Large intestine (tissue), 3 donors: ENCODE measurements at regions not wholly inside any gene's neighbourhood (a gene's known extent, or its start where the extent isn't known, plus 50 kb on each side); places are given as distances from the start of the nearest gene placed in this dataset.
"Not testable (repeated sequence)": the region's sequence is repeated elsewhere in the genome, so short reads cannot be mapped to it uniquely, and the experiment has no call there.

Experiments used
- DNase-seq, 2 donors: peaks; one replicate each; pipeline versions ENCODE4 v3.0.0 to v3.0.0-alpha.2; 2013
- H3K27ac ChIP-seq: one replicate; pipeline ENCODE4 v1.5.1; 2013; ENCODE audit warnings: low read length
- H3K27me3 ChIP-seq: 2 replicates; pipeline ENCODE4 v1.6.1; 2013; ENCODE audit warnings: low read length; ENCODE audit not compliant: control insufficient read depth, insufficient read depth
- H3K36me3 ChIP-seq: 2 replicates; pipeline ENCODE4 v1.6.1; 2013; ENCODE audit warnings: low read length; ENCODE audit not compliant: control insufficient read depth, insufficient read depth
- H3K4me1 ChIP-seq: one replicate; pipeline ENCODE4 v1.6.1; 2013; ENCODE audit warnings: low read length; ENCODE audit not compliant: control insufficient read depth, insufficient read depth
- H3K4me3 ChIP-seq: one replicate; pipeline ENCODE4 v1.5.1; 2013; ENCODE audit warnings: low read length
- H3K9me3 ChIP-seq: one replicate; pipeline ENCODE4 v1.6.1; 2013; ENCODE audit warnings: mild to moderate bottlenecking, low read depth, low read length, moderate library complexity; ENCODE audit not compliant: control insufficient read depth
- WGBS: methylation state at CpG from one replicate; pipeline ENCODE4 v1.1.5; 2013; ENCODE audit warnings: low lambda C conversion rate; ENCODE audit not compliant: insufficient coverage; 5-methylcytosine and 5-hydroxymethylcytosine counted together

- no CpG with 5 or more reads among the region's 1 CpG for WGBS
- no peak overlapping the region for H3K4me3 ChIP-seq
- DNase-seq, result no peak
- no peaks in the 10 kb centered on the region for H3K27me3 ChIP-seq
- H3K4me1 ChIP-seq, result no peaks in the 10 kb centered on the region
- no peaks in the 10 kb centered on the region for H3K9me3 ChIP-seq
- no peaks in the 10 kb centered on the region for H3K36me3 ChIP-seq
- H3K27ac ChIP-seq, result no peak overlapping the region
Measured at GRCh38 chr3:176611703-176612102, 585.6 kb downstream of the TBL1XR1 start.

- Histone ChIP-seq H3K9me3 (no peaks in the 10 kb centered on the region), H3K27ac (no peak overlapping the region), H3K4me3 (no peak overlapping the region), H3K27me3 (no peaks in the 10 kb centered on the region), H3K36me3 (no peaks in the 10 kb centered on the region), H3K4me1 (no peaks in the 10 kb centered on the region)
- WGBS, result 95% methylated on average over 4 of the region's 5 CpGs
- DNase-seq, result no peak
Measured at GRCh38 chr3:176609361-176609760, 587.9 kb downstream of the TBL1XR1 start.

GRCh38 chr3:176605553-176605952 lies 591.7 kb downstream of the TBL1XR1 start:
- not testable (repeated sequence) for H3K9me3 ChIP-seq, H3K27me3 ChIP-seq, H3K36me3 ChIP-seq, H3K27ac ChIP-seq, H3K4me3 ChIP-seq, DNase-seq, H3K4me1 ChIP-seq
- no CpG with 5 or more reads among the region's 2 CpGs for WGBS

- Histone ChIP-seq H3K27me3 (no peaks in the 10 kb centered on the region), H3K27ac (no peak overlapping the region), H3K4me3 (no peak overlapping the region), H3K9me3 (no peaks in the 10 kb centered on the region), H3K36me3 (no peaks in the 10 kb centered on the region), H3K4me1 (no peaks in the 10 kb centered on the region)
- no peak for DNase-seq
Measured at GRCh38 chr3:176595307-176595706, 602.0 kb downstream of the TBL1XR1 start.

GRCh38 chr3:176590722-176591121 lies 606.6 kb downstream of the TBL1XR1 start:
- no peaks in the 10 kb centered on the region for H3K36me3 ChIP-seq
- H3K9me3 ChIP-seq, result no peaks in the 10 kb centered on the region
- no CpG with 5 or more reads among the region's 1 CpG for WGBS
- no peaks in the 10 kb centered on the region for H3K4me1 ChIP-seq
- no peak overlapping the region for H3K27ac ChIP-seq
- DNase-seq, result no peak
- no peak overlapping the region for H3K4me3 ChIP-seq
- no peaks in the 10 kb centered on the region for H3K27me3 ChIP-seq

- H3K4me3 ChIP-seq, result no peak overlapping the region
- no CpG with 5 or more reads among the region's 2 CpGs for WGBS
Measured at GRCh38 chr3:176587089-176587488, 610.2 kb downstream of the TBL1XR1 start.

GRCh38 chr3:176584413-176585176 lies 612.7 kb downstream of the TBL1XR1 start:
- H3K27ac ChIP-seq, result no peak overlapping the region
- no peaks in the 10 kb centered on the region for H3K27me3 ChIP-seq
- H3K36me3 ChIP-seq, result no peaks in the 10 kb centered on the region
- no peak overlapping the region for H3K4me3 ChIP-seq
- no peaks in the 10 kb centered on the region for H3K4me1 ChIP-seq
- no peak for DNase-seq
- no peaks in the 10 kb centered on the region for H3K9me3 ChIP-seq

More at GRCh38 chr3:176587089-176587488, 610.2 kb downstream of the TBL1XR1 start:
- DNase-seq, result no peak
- no peaks in the 10 kb centered on the region for H3K36me3 ChIP-seq
- no peaks in the 10 kb centered on the region for H3K4me1 ChIP-seq
- H3K27me3 ChIP-seq, result no peaks in the 10 kb centered on the region
- no peaks in the 10 kb centered on the region for H3K9me3 ChIP-seq
- no peak overlapping the region for H3K27ac ChIP-seq

GRCh38 chr3:176583956-176584355 lies 613.3 kb downstream of the TBL1XR1 start:
- Histone ChIP-seq H3K9me3 (no peaks in the 10 kb centered on the region), H3K36me3 (no peaks in the 10 kb centered on the region), H3K4me3 (no peak overlapping the region), H3K27ac (no peak overlapping the region), H3K4me1 (no peaks in the 10 kb centered on the region), H3K27me3 (no peaks in the 10 kb centered on the region)
- WGBS, result no CpG with 5 or more reads among the region's 1 CpG
- no peak for DNase-seq

- H3K27ac ChIP-seq, result no peak overlapping the region
- H3K27me3 ChIP-seq, result no peaks in the 10 kb centered on the region
- WGBS, result no CpG with 5 or more reads among the region's 1 CpG
- H3K36me3 ChIP-seq, result no peaks in the 10 kb centered on the region
- no peaks in the 10 kb centered on the region for H3K9me3 ChIP-seq
- no peak overlapping the region for H3K4me3 ChIP-seq
- H3K4me1 ChIP-seq, result no peaks in the 10 kb centered on the region
- DNase-seq, result no peak
Measured at GRCh38 chr3:176581589-176581988, 615.7 kb downstream of the TBL1XR1 start.

GRCh38 chr3:176579711-176580185 lies 617.5 kb downstream of the TBL1XR1 start:
- no peak for DNase-seq

GRCh38 chr3:176578316-176578715 lies 619.0 kb downstream of the TBL1XR1 start:
- 100% methylated on average over 3 of the region's 3 CpGs for WGBS
- no peaks in the 10 kb centered on the region for H3K9me3 ChIP-seq
- H3K4me1 ChIP-seq, result no peaks in the 10 kb centered on the region
- no peak overlapping the region for H3K27ac ChIP-seq
- H3K27me3 ChIP-seq, result no peaks in the 10 kb centered on the region
- H3K36me3 ChIP-seq, result no peaks in the 10 kb centered on the region
- no peak overlapping the region for H3K4me3 ChIP-seq
- no peak for DNase-seq

More at GRCh38 chr3:176579711-176580185, 617.5 kb downstream of the TBL1XR1 start:
- no peaks in the 10 kb centered on the region for H3K27me3 ChIP-seq
- no peaks in the 10 kb centered on the region for H3K4me1 ChIP-seq
- H3K4me3 ChIP-seq, result no peak overlapping the region
- H3K27ac ChIP-seq, result no peak overlapping the region
- no peaks in the 10 kb centered on the region for H3K36me3 ChIP-seq
- WGBS, result no CpG with 5 or more reads among the region's 2 CpGs
- H3K9me3 ChIP-seq, result no peaks in the 10 kb centered on the region
